Inferior parietal cortex (tissue), 1 donor: ENCODE measurements at regions not wholly inside any gene's neighbourhood (a gene's known extent, or its start where the extent isn't known, plus 50 kb on each side); places are given as distances from the start of the nearest gene placed in this dataset.

ENCODE experiments used
- DNase-seq: peaks from one replicate; pipeline ENCODE4 v3.0.0-alpha.2; 2016; ENCODE audit errors: extremely low spot score

- no peak for DNase-seq
Measured at GRCh38 chr5:73228052-73228451, 55.1 kb downstream of the TMEM174 start.
